Osteoblast (primary cell): ENCODE measurements at regions not wholly inside any gene's neighbourhood (a gene's known extent, or its start where the extent isn't known, plus 50 kb on each side); places are given as distances from the start of the nearest gene placed in this dataset.

Experiments used
- DNase-seq: peaks from one replicate; pipeline ENCODE4 v3.0.0; 2011; ENCODE audit warnings: low spot score, mixed read lengths; ENCODE audit not compliant: insufficient read length; ENCODE audit errors: missing footprints
- H2AFZ ChIP-seq: 2 replicates; pipeline ENCODE4 v1.6.0; 2011; ENCODE audit warnings: mild to moderate bottlenecking, low read length
- H3K27ac ChIP-seq: 2 replicates; pipeline ENCODE4 v1.5.1; 2011; ENCODE audit warnings: mild to moderate bottlenecking, low read depth, low read length, moderate library complexity
- H3K27me3 ChIP-seq: 2 replicates; pipeline ENCODE4 v1.6.0; 2012; ENCODE audit warnings: mild to moderate bottlenecking, control low read depth, inconsistent platforms, low read length, moderate library complexity; ENCODE audit not compliant: insufficient read depth
- H3K36me3 ChIP-seq: 2 replicates; pipeline ENCODE4 v1.5.1; 2011; ENCODE audit warnings: mild to moderate bottlenecking, low read length, control low read depth, moderate library complexity; ENCODE audit not compliant: insufficient read depth
- H3K4me1 ChIP-seq: 2 replicates; pipeline ENCODE4 v1.5.1; 2011; ENCODE audit warnings: mild to moderate bottlenecking, low read length, control low read depth, moderate library complexity; ENCODE audit not compliant: insufficient read depth
- H3K4me2 ChIP-seq: 2 replicates; pipeline ENCODE4 v1.6.0; 2011; ENCODE audit warnings: mild to moderate bottlenecking, low read length; ENCODE audit not compliant: insufficient read depth
- H3K4me3 ChIP-seq: fragments of 200-600 bp; sonication (generic); 3 replicates; pipeline ENCODE4 v1.5.1; 2012; ENCODE audit warnings: mild to moderate bottlenecking, low read length, inconsistent platforms; ENCODE audit not compliant: insufficient read depth
- H3K79me2 ChIP-seq: 2 replicates; pipeline ENCODE4 v1.6.0; 2012; ENCODE audit warnings: mild to moderate bottlenecking, low read length, control low read depth, inconsistent platforms; ENCODE audit not compliant: insufficient read depth
- H3K9me3 ChIP-seq: 2 replicates; pipeline ENCODE4 v1.5.1; 2011; ENCODE audit warnings: low read depth, low read length, control low read depth
- H4K20me1 ChIP-seq: 2 replicates; pipeline ENCODE4 v1.6.0; 2012; ENCODE audit warnings: mild to moderate bottlenecking, low read length, control low read depth; ENCODE audit not compliant: insufficient read depth
- CTCF ChIP-seq: IDR thresholded peaks from 2 replicates; pipeline ENCODE4 v1.5.1; 2011; ENCODE audit warnings: mild to moderate bottlenecking, low read depth, low read length, moderate library complexity; ENCODE audit errors: extremely low read depth

- Histone ChIP-seq H3K36me3 (no peaks in the 10 kb centered on the region), H3K27me3 (no peaks in the 10 kb centered on the region), H3K9me3 (no peaks in the 10 kb centered on the region), H3K79me2 (no peaks in the 10 kb centered on the region), H3K4me3 (no peak overlapping the region), H2AFZ (no peak overlapping the region), H3K4me2 (no peak overlapping the region), H3K27ac (no peak overlapping the region), H4K20me1 (no peaks in the 10 kb centered on the region), H3K4me1 (peaks cover 4% of the 10 kb centered on the region)
- TF ChIP-seq CTCF = no peak
- DNase-seq = no peak
Observed at GRCh38 chr17:70929226-70929625, 759.9 kb downstream of the KCNJ2 start.

- no peak for TF ChIP-seq CTCF
- Histone ChIP-seq H3K27me3 (no peaks in the 10 kb centered on the region), H3K36me3 (no peaks in the 10 kb centered on the region), H3K27ac (no peak overlapping the region), H3K9me3 (no peaks in the 10 kb centered on the region), H2AFZ (no peak overlapping the region), H3K4me1 (no peaks in the 10 kb centered on the region), H3K4me2 (no peak overlapping the region), H4K20me1 (no peaks in the 10 kb centered on the region), H3K4me3 (no peak overlapping the region), H3K79me2 (no peaks in the 10 kb centered on the region)
- DNase-seq = no peak
Observed at GRCh38 chr17:70934231-70934630, 764.9 kb downstream of the KCNJ2 start.

- H2AFZ ChIP-seq = no peak overlapping the region
- H3K27ac ChIP-seq = no peak overlapping the region
- no peaks in the 10 kb centered on the region for H4K20me1 ChIP-seq
- no peaks in the 10 kb centered on the region for H3K4me1 ChIP-seq
- no peaks in the 10 kb centered on the region for H3K36me3 ChIP-seq
- no peak for DNase-seq
- no peak overlapping the region for H3K4me3 ChIP-seq
- no peaks in the 10 kb centered on the region for H3K79me2 ChIP-seq
- H3K9me3 ChIP-seq = no peaks in the 10 kb centered on the region
- H3K4me2 ChIP-seq = no peak overlapping the region
- TF ChIP-seq CTCF = no peak
- no peaks in the 10 kb centered on the region for H3K27me3 ChIP-seq
Observed at GRCh38 chr17:70934835-70935234, 765.5 kb downstream of the KCNJ2 start.

GRCh38 chr17:70936724-70937123 is 767.4 kb downstream of the KCNJ2 start:
- Histone ChIP-seq H3K4me3 (no peak overlapping the region), H3K36me3 (no peaks in the 10 kb centered on the region), H3K27me3 (no peaks in the 10 kb centered on the region), H3K27ac (no peak overlapping the region), H3K79me2 (no peaks in the 10 kb centered on the region), H3K4me1 (no peaks in the 10 kb centered on the region), H3K4me2 (no peak overlapping the region), H3K9me3 (no peaks in the 10 kb centered on the region), H2AFZ (no peak overlapping the region), H4K20me1 (no peaks in the 10 kb centered on the region)
- no peak for TF ChIP-seq CTCF
- DNase-seq = no peak
